Activated CD4-positive, alpha-beta memory T cell treated with anti-CD3 and anti-CD28 coated beads for 36 hours (primary cell): ENCODE measurements at regions not wholly inside any gene's neighbourhood (a gene's known extent, or its start where the extent isn't known, plus 50 kb on each side); places are given as distances from the start of the nearest gene placed in this dataset.
"Not testable (repeated sequence)": the region's sequence is repeated elsewhere in the genome, so short reads cannot be mapped to it uniquely, and the experiment has no call there.

ENCODE experiments used
- CTCF ChIA-PET: fragments of 350-600 bp; sonication (Branson Sonifier 250); formaldehyde crosslinking; loops from one replicate; lab custom pipeline; 2021; ENCODE audit warnings: antibody characterized with exemption, inconsistent platforms; lab: Charles Lee
- POLR2A ChIA-PET: fragments of 350-600 bp; sonication (Branson Sonifier 250); formaldehyde crosslinking; loops from one replicate; lab custom pipeline; 2021; ENCODE audit warnings: antibody characterized with exemption; lab: Charles Lee
- DNase-seq: peaks from one replicate; pipeline ENCODE4 v3.0.0-alpha.2; 2020
- H3K27ac Mint-ChIP-seq: one replicate; pipeline ENCODE4 v1.8.0; 2021; ENCODE audit warnings: mixed read lengths
- H3K27me3 Mint-ChIP-seq: one replicate; pipeline ENCODE4 v1.8.0; 2021; ENCODE audit warnings: mixed read lengths
- H3K36me3 Mint-ChIP-seq: one replicate; pipeline ENCODE4 v1.8.0; 2021; ENCODE audit warnings: mixed read lengths
- H3K4me1 Mint-ChIP-seq: one replicate; pipeline ENCODE4 v1.8.0; 2021; ENCODE audit warnings: low read depth, mixed read lengths
- H3K4me3 Mint-ChIP-seq: one replicate; pipeline ENCODE4 v1.8.0; 2021; ENCODE audit warnings: mild to moderate bottlenecking, mixed read lengths
- H3K9me3 Mint-ChIP-seq: one replicate; pipeline ENCODE4 v1.8.0; 2021; ENCODE audit warnings: mixed read lengths
- intact Hi-C: fragments of 100-400 bp; cut with micrococcal nuclease; formaldehyde crosslinking; loops from one replicate; pipeline ENCODE4 v1.15.1; 2023

DNA sequence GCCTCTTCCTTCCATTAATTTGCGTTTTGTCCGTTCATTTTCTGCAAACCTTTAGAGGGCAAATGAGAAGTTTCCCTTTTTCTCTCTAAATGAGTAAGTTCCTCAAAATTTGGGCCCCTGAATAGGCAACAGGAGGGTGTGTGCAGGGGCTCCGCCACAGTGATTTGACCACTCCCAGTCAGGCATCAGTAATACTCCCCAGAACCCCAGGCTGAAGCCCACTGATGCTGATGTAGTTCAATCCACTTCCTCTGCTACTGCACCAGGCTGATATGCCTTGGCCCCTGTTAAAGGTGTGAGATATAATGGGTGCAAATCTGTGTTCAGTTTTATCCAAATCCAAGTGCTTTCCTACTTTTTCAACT lies 1150.0 kb downstream of the RPIA start:
- Mint-ChIP-seq H3K4me1 (no peaks in the 10 kb centered on the region), H3K9me3 (peaks cover 19% of the 10 kb centered on the region), H3K27me3 (no peaks in the 10 kb centered on the region), H3K36me3 (peaks cover 12% of the 10 kb centered on the region), H3K4me3 (no peak overlapping the region), H3K27ac (no peak overlapping the region)
- intact Hi-C loops: no loop called here
- POLR2A ChIA-PET: no interaction called here
- CTCF ChIA-PET: no interaction called here
- DNase-seq: no peak

DNA sequence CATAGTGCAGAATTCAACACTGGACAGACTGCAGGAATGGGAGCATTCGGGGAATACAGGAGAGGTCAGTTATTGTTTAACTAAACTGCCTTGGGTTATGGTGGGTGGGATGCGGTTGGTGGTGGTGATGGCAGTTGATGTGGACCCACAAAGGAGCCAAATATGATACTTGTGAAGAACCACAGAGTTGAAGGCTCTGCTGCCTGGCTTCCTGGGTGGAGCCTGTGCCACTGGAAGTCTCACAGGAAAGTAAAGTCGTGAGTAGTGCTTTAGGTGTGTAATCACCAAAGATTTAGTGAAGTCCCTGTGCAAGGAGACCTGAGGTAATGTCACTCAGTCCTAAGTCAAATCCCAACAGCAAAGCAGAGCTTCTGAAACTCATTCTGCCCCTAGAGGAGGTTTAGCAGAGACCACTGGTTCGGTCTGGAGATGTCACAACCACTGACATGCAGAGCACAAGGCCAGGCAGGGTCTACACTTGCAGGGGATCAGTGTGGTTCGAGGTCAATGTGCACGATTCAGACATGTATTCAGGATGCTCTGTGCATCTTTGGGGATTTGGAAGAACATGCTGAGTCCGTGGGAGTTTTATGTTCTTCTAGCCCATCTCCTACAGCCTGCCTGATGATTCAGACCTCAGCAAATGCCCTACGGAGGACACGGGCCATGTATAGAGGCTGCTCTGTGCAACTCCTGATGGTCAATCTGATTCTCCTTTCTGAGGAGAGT lies 1150.9 kb downstream of the RPIA start:
- Mint-ChIP-seq H3K9me3 (peaks cover 13% of the 10 kb centered on the region), H3K36me3 (peaks cover 9% of the 10 kb centered on the region), H3K27me3 (no peaks in the 10 kb centered on the region), H3K4me3 (no peak overlapping the region), H3K4me1 (no peaks in the 10 kb centered on the region), H3K27ac (no peak overlapping the region)
- DNase-seq: no peak
- intact Hi-C loops: no loop called here
- ChIA-PET CTCF (no interaction called here), POLR2A (no interaction called here)

GRCh38 chr2:89844221-89844943 lies 1152.9 kb downstream of the RPIA start:
- intact Hi-C loops: no loop called here
- ChIA-PET CTCF (no interaction called here), POLR2A (no interaction called here)
- H3K36me3 Mint-ChIP-seq: peaks cover 5% of the 10 kb centered on the region
- H3K27me3 Mint-ChIP-seq: peaks cover 4% of the 10 kb centered on the region
- DNase-seq: no peak
- H3K9me3 Mint-ChIP-seq: peaks cover 13% of the 10 kb centered on the region
- H3K4me3 Mint-ChIP-seq: no peak overlapping the region
- H3K27ac Mint-ChIP-seq: no peak overlapping the region
- H3K4me1 Mint-ChIP-seq: no peaks in the 10 kb centered on the region

DNA sequence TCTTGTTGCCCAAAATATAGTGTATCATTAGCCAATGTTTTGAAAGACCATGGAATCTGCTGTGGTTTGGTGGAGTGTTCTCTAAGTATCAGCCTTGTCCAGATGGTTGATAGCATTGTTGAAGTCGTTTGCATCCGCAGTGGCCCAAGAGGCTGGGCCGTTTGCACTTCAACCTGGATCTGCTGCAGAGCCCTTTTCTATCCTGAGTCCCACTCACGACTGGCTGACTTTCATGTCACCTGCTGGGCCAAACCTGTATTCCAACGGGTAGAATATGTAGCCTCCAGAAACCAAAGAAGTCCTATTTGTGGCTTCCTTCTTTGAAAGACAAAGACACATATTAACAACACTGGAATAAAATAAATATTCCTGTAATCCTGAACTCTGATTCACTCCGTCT lies 1154.1 kb downstream of the RPIA start:
- no peaks in the 10 kb centered on the region for H3K4me1 Mint-ChIP-seq
- intact Hi-C loops: no loop called here
- no peak overlapping the region for H3K4me3 Mint-ChIP-seq
- ChIA-PET CTCF (no interaction called here), POLR2A (no interaction called here)
- peaks cover 13% of the 10 kb centered on the region for H3K9me3 Mint-ChIP-seq
- H3K27me3 Mint-ChIP-seq: peaks cover 4% of the 10 kb centered on the region
- no peak for DNase-seq
- H3K36me3 Mint-ChIP-seq: peaks cover 2% of the 10 kb centered on the region
- H3K27ac Mint-ChIP-seq: no peak overlapping the region

- no peaks in the 10 kb centered on the region for H3K9me3 Mint-ChIP-seq
- CTCF ChIA-PET: no interaction called here
- peaks cover 4% of the 10 kb centered on the region for H3K27me3 Mint-ChIP-seq
- H3K27ac Mint-ChIP-seq: no peak overlapping the region
- no peaks in the 10 kb centered on the region for H3K4me1 Mint-ChIP-seq
- H3K4me3 Mint-ChIP-seq: no peak overlapping the region
- intact Hi-C loops: no loop called here
- DNase-seq: no peak
- H3K36me3 Mint-ChIP-seq: no peaks in the 10 kb centered on the region
- POLR2A ChIA-PET: no interaction called here
Measured at GRCh38 chr2:89848114-89848513, 1156.6 kb downstream of the RPIA start.

- ChIA-PET CTCF (no interaction called here), POLR2A (no interaction called here)
- Mint-ChIP-seq H3K27me3 (peaks cover 4% of the 10 kb centered on the region), H3K4me1 (no peaks in the 10 kb centered on the region), H3K36me3 (no peaks in the 10 kb centered on the region), H3K4me3 (no peak overlapping the region), H3K27ac (no peak overlapping the region), H3K9me3 (no peaks in the 10 kb centered on the region)
- intact Hi-C loops: no loop called here
- no peak for DNase-seq
Measured at GRCh38 chr2:89848763-89849368, 1157.4 kb downstream of the RPIA start.

GRCh38 chr2:89849731-89850130 lies 1158.3 kb downstream of the RPIA start:
- ChIA-PET POLR2A (no interaction called here), CTCF (no interaction called here)
- intact Hi-C loops: no loop called here
- Mint-ChIP-seq H3K4me1 (no peaks in the 10 kb centered on the region), H3K9me3 (no peaks in the 10 kb centered on the region), H3K27me3 (peaks cover 4% of the 10 kb centered on the region), H3K4me3 (no peak overlapping the region), H3K36me3 (no peaks in the 10 kb centered on the region), H3K27ac (no peak overlapping the region)
- no peak for DNase-seq

DNA sequence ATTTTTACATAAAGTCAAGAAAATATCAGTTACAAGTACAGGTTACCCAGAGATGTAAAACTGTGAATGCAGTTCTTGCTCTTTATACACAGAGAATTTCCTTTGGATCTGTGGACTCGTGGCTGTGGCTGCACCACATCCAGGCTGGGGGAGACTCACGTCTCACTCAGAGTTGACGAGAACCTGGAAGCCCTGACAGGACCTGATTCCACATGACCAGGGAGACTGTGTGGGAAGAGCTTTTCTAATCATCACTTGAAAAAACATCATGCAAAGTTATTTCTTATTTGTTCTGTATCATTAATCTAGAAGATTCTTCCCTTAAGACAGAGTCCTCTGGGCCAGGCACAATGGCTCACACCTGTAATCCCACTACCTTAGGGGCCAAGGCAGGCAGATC lies 1159.0 kb downstream of the RPIA start:
- intact Hi-C loops: no loop called here
- POLR2A ChIA-PET: no interaction called here

GRCh38 chr2:89850881-89851582 lies 1159.6 kb downstream of the RPIA start:
- Mint-ChIP-seq H3K36me3 (no peaks in the 10 kb centered on the region), H3K27ac (no peak overlapping the region), H3K4me3 (no peak overlapping the region), H3K4me1 (no peaks in the 10 kb centered on the region), H3K9me3 (no peaks in the 10 kb centered on the region), H3K27me3 (peaks cover 4% of the 10 kb centered on the region)
- ChIA-PET CTCF (no interaction called here), POLR2A (no interaction called here)
- intact Hi-C loops: no loop called here
- no peak for DNase-seq

More for the DNA sequence above, 1159.0 kb downstream of the RPIA start:
- Mint-ChIP-seq H3K9me3 (no peaks in the 10 kb centered on the region), H3K4me1 (no peaks in the 10 kb centered on the region), H3K27ac (no peak overlapping the region), H3K4me3 (no peak overlapping the region), H3K36me3 (no peaks in the 10 kb centered on the region), H3K27me3 (peaks cover 4% of the 10 kb centered on the region)
- no peak for DNase-seq
- CTCF ChIA-PET: no interaction called here

DNA sequence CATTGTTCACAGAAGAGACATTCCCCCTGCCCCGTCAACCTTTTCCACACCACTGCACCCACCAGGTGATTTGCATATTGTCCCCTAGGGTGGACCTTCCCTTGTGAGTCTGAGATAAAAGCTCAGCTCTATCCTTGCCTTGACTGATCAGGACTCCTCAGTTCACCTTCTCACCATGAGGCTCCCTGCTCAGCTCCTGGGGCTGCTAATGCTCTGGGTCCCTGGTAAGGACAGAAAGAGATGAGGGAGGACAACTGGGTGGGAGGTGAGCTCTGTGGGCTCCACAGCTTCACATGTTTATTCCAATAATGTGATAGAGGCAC lies 1160.1 kb downstream of the RPIA start:
- Mint-ChIP-seq H3K9me3 (no peaks in the 10 kb centered on the region), H3K27ac (no peak overlapping the region), H3K4me1 (no peaks in the 10 kb centered on the region), H3K4me3 (no peak overlapping the region), H3K27me3 (peaks cover 4% of the 10 kb centered on the region), H3K36me3 (no peaks in the 10 kb centered on the region)
- intact Hi-C loops: no loop called here
- no peak for DNase-seq
- ChIA-PET CTCF (no interaction called here), POLR2A (no interaction called here)

DNA sequence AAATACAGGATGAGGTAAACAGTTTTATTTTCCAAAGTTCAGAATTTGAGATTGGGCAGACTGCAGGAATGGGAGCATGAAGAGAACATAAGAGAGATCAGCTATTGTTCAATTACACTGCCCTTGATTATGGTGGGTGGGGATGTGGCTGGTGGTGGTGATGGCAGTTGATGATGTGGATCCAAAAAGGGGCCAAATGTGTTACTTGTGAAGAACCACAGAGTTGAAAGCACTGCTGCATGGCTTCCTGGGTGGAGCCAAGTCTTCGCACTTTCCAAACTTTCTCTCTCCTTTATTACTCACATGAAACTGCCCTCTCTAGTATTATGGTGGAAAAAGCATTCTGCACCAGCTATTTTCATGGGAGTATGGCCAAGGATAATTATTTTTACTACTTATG lies 1162.0 kb downstream of the RPIA start:
- H3K9me3 Mint-ChIP-seq, H3K36me3 Mint-ChIP-seq, intact Hi-C loops, POLR2A ChIA-PET, H3K27ac Mint-ChIP-seq, DNase-seq, H3K27me3 Mint-ChIP-seq, H3K4me3 Mint-ChIP-seq, CTCF ChIA-PET, H3K4me1 Mint-ChIP-seq: not testable (repeated sequence)

DNA sequence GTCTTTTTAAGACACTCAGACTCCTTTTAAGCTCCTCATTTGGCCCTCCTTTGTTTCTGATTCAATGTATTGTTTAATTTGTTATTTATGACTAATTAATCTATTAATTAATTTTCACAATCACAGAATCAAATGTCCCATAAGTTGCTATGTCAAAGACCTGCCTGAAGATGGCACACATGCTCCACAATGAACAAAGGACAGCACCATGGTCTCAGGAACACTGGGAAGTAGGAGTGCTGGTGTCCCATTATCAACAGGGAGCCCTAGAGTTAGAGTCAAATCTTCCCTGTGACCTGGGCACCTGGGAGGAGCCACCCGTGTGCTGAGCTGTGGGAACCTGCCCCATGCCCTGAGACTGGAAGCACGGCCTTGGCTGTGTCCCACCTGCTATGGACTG lies 1164.3 kb downstream of the RPIA start:
- POLR2A ChIA-PET, H3K9me3 Mint-ChIP-seq, H3K36me3 Mint-ChIP-seq, H3K27me3 Mint-ChIP-seq, H3K4me1 Mint-ChIP-seq, DNase-seq, H3K27ac Mint-ChIP-seq, H3K4me3 Mint-ChIP-seq, intact Hi-C loops, CTCF ChIA-PET: not testable (repeated sequence)
